Osteoblast (primary cell): ENCODE measurements at regions not wholly inside any gene's neighbourhood (a gene's known extent, or its start where the extent isn't known, plus 50 kb on each side); places are given as distances from the start of the nearest gene placed in this dataset.

Experiments used
- DNase-seq: peaks from one replicate; pipeline ENCODE4 v3.0.0; 2011; ENCODE audit warnings: low spot score, mixed read lengths; ENCODE audit not compliant: insufficient read length; ENCODE audit errors: missing footprints
- H2AFZ ChIP-seq: 2 replicates; pipeline ENCODE4 v1.6.0; 2011; ENCODE audit warnings: mild to moderate bottlenecking, low read length
- H3K27ac ChIP-seq: 2 replicates; pipeline ENCODE4 v1.5.1; 2011; ENCODE audit warnings: mild to moderate bottlenecking, low read depth, low read length, moderate library complexity
- H3K27me3 ChIP-seq: 2 replicates; pipeline ENCODE4 v1.6.0; 2012; ENCODE audit warnings: mild to moderate bottlenecking, control low read depth, inconsistent platforms, low read length, moderate library complexity; ENCODE audit not compliant: insufficient read depth
- H3K36me3 ChIP-seq: 2 replicates; pipeline ENCODE4 v1.5.1; 2011; ENCODE audit warnings: mild to moderate bottlenecking, low read length, control low read depth, moderate library complexity; ENCODE audit not compliant: insufficient read depth
- H3K4me1 ChIP-seq: 2 replicates; pipeline ENCODE4 v1.5.1; 2011; ENCODE audit warnings: mild to moderate bottlenecking, low read length, control low read depth, moderate library complexity; ENCODE audit not compliant: insufficient read depth
- H3K4me2 ChIP-seq: 2 replicates; pipeline ENCODE4 v1.6.0; 2011; ENCODE audit warnings: mild to moderate bottlenecking, low read length; ENCODE audit not compliant: insufficient read depth
- H3K4me3 ChIP-seq: fragments of 200-600 bp; sonication (generic); 3 replicates; pipeline ENCODE4 v1.5.1; 2012; ENCODE audit warnings: mild to moderate bottlenecking, low read length, inconsistent platforms; ENCODE audit not compliant: insufficient read depth
- H3K79me2 ChIP-seq: 2 replicates; pipeline ENCODE4 v1.6.0; 2012; ENCODE audit warnings: mild to moderate bottlenecking, low read length, control low read depth, inconsistent platforms; ENCODE audit not compliant: insufficient read depth
- H3K9me3 ChIP-seq: 2 replicates; pipeline ENCODE4 v1.5.1; 2011; ENCODE audit warnings: low read depth, low read length, control low read depth
- H4K20me1 ChIP-seq: 2 replicates; pipeline ENCODE4 v1.6.0; 2012; ENCODE audit warnings: mild to moderate bottlenecking, low read length, control low read depth; ENCODE audit not compliant: insufficient read depth
- CTCF ChIP-seq: IDR thresholded peaks from 2 replicates; pipeline ENCODE4 v1.5.1; 2011; ENCODE audit warnings: mild to moderate bottlenecking, low read depth, low read length, moderate library complexity; ENCODE audit errors: extremely low read depth

DNA sequence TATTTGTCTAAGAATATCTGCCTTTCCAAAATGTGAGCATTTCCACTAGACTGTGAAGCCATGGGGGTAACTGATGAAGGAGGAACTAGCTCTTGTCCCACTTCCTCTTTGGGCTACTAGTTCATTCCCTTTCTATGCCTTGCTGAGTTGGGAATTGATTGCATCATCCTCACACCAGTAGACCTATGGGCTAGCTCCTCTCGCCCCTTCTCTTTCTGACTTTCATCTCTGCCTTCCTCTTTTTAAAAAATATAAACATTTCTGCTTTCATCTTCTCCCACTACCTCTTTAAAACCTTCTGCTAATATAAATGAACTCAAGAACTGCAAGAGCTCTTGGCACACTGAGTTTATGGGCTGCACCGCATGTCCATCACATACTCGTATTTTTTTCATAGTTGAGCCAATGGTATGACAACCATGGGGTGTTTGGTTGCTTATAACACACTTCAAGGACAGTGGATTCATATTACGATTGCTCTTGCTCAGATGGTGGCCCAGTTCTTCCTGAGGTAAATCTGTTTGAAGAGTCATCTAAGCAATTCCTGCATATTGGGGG is 182.0 kb downstream of the REEP3 start:
- H4K20me1 ChIP-seq, result no peaks in the 10 kb centered on the region
- no peak overlapping the region for H3K27ac ChIP-seq
- H2AFZ ChIP-seq, result peak overlapping the region; percentile 49
- H3K4me2 ChIP-seq, result no peak overlapping the region
- H3K9me3 ChIP-seq, result no peaks in the 10 kb centered on the region
- no peak for DNase-seq
- H3K79me2 ChIP-seq, result no peaks in the 10 kb centered on the region
- no peak overlapping the region for H3K4me3 ChIP-seq
- no peak for TF ChIP-seq CTCF
- peaks cover 31% of the 10 kb centered on the region for H3K4me1 ChIP-seq
- H3K27me3 ChIP-seq, result no peaks in the 10 kb centered on the region
- no peaks in the 10 kb centered on the region for H3K36me3 ChIP-seq

DNA sequence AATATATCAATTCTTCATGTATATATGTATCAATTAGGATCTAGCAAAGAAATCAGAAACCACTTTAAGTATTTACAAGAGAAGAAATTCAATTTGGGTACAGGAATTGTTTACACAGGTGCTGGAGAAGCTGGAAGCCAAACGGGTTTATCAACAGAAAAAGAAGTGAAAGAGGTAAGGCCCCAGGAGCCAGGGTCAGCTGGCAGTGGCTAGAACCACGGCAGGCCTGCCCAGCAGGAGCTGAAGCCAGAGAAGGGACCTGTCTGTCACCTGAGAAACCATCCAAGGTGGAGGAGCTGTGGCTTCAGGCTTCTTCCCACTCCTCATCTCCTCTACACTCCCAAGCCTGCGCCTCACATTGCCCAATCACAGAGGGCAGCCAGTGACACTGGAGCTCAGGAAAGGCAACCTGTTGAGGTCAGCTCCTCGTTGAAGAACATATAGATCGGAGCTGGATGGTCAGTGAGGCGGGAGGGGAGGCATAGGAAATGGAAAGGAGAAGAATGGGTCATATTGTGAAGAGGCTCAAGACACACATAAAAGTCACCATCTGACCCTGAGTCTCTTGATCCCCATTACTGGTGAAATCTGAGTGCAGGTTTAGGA is 182.6 kb downstream of the REEP3 start:
- no peaks in the 10 kb centered on the region for H4K20me1 ChIP-seq
- TF ChIP-seq CTCF, result no peak
- DNase-seq, result no peak

DNA sequence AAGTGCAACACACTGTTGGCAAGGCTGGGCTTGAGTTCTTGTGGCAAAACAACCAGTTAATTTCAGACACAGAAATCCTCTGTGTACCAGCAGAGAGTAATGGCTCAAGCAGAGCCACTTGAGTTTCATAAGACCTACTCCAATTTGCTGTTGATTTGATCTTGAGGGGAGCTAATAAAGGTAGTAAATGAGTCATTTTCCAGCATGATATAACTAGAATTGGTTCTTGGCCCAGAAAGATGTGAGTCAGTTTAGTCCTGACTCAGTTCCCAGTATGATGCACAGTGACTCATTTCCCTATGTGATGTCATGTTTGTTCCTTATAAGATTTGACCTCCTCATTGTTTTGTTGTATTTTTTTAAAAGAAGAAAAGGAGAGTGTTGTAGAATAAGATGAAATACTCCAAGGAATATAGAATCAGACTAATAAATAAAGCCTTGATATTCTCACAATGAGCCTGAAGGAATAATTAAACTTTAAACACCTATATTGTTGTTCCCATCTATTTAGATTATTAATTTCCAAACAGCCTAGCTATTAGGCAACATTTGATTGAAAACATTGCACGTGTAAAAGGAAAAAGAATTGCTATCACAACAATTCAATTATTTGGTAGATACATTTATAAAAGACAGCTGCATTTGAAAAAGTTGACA is 186.2 kb downstream of the REEP3 start:
- Histone ChIP-seq H3K27me3 (no peaks in the 10 kb centered on the region), H2AFZ (no peak overlapping the region), H3K4me1 (peaks cover 18% of the 10 kb centered on the region), H3K9me3 (no peaks in the 10 kb centered on the region), H3K4me2 (no peak overlapping the region), H4K20me1 (no peaks in the 10 kb centered on the region), H3K27ac (no peak overlapping the region), H3K4me3 (no peak overlapping the region), H3K36me3 (no peaks in the 10 kb centered on the region), H3K79me2 (no peaks in the 10 kb centered on the region)
- peak; percentile 93 for DNase-seq
- TF ChIP-seq CTCF, result no peak

More for the DNA sequence above, 182.6 kb downstream of the REEP3 start:
- Histone ChIP-seq H3K79me2 (no peaks in the 10 kb centered on the region), H3K27ac (no peak overlapping the region), H3K9me3 (no peaks in the 10 kb centered on the region), H3K36me3 (no peaks in the 10 kb centered on the region), H3K4me1 (peaks cover 24% of the 10 kb centered on the region), H3K27me3 (no peaks in the 10 kb centered on the region), H3K4me3 (no peak overlapping the region), H2AFZ (no peak overlapping the region), H3K4me2 (no peak overlapping the region)

- Histone ChIP-seq H2AFZ (peak overlapping the region; percentile 21), H3K4me1 (peaks cover 28% of the 10 kb centered on the region), H3K79me2 (no peaks in the 10 kb centered on the region), H4K20me1 (no peaks in the 10 kb centered on the region), H3K27me3 (no peaks in the 10 kb centered on the region), H3K36me3 (no peaks in the 10 kb centered on the region), H3K4me3 (no peak overlapping the region), H3K27ac (no peak overlapping the region), H3K9me3 (no peaks in the 10 kb centered on the region), H3K4me2 (no peak overlapping the region)
- no peak for TF ChIP-seq CTCF
- no peak for DNase-seq
Measured at GRCh38 chr10:63708421-63708820, 187.2 kb downstream of the REEP3 start.
